Thyroid gland (tissue), 4 donors: ENCODE measurements at regions not wholly inside any gene's neighbourhood (a gene's known extent, or its start where the extent isn't known, plus 50 kb on each side); places are given as distances from the start of the nearest gene placed in this dataset.

Experiments
- DNase-seq, 2 donors: peaks; one replicate each; pipeline ENCODE4 v3.0.0-alpha.2; 2019
- H3K27ac ChIP-seq, 3 donors: fragments of 200-600 bp; sonication (generic); 1 replicate in 2 of 3; 2 replicates in 1 of 3; pipeline ENCODE4 v1.5.1; 2016 to 2019; ENCODE audit warnings: mild to moderate bottlenecking in 1 of 3, moderate library complexity in 1 of 3
- H3K27me3 ChIP-seq: fragments of 200-600 bp; sonication (generic); one replicate; pipeline ENCODE4 v1.5.1; 2019
- H3K36me3 ChIP-seq, 2 donors: fragments of 200-600 bp; sonication (generic); one replicate each; pipeline ENCODE4 v1.5.1; 2016 to 2019
- H3K4me1 ChIP-seq, 2 donors: fragments of 200-600 bp; sonication (generic); one replicate each; pipeline ENCODE4 v1.5.1; 2017 to 2019
- H3K4me3 ChIP-seq, 3 donors: fragments of 200-600 bp; sonication (generic); replicated peaks in 1 of 3; 1 replicate in 2 of 3; 2 replicates in 1 of 3; pipeline ENCODE4 v1.5.1; 2016; ENCODE audit warnings: mild to moderate bottlenecking in 1 of 3
- H3K9me3 ChIP-seq: fragments of 200-600 bp; sonication (generic); one replicate; pipeline ENCODE4 v1.5.1; 2017
- POLR2A ChIP-seq, 2 donors: fragments of 450-650 bp; IDR thresholded peaks; one replicate each; pipeline ENCODE4 v1.6.1; 2017; ENCODE audit warnings: antibody characterized with exemption in 2 of 2, mild to moderate bottlenecking in 2 of 2, moderate library complexity in 1 of 2
- WGBS, 2 donors: methylation state at CpG; one replicate each; pipeline ENCODE4 v1.1.5; 2017; 5-methylcytosine and 5-hydroxymethylcytosine counted together
- intact Hi-C: fragments of 100-400 bp; cut with DNase I; formaldehyde crosslinking; loops from one replicate; pipeline ENCODE4 v1.15.1; 2023
- TF ChIP-seq, protein P1 (sequence below), 6 experiments: fragments of 200-600 bp in 3 of 6; fragments of 450-650 bp in 3 of 6; sonication (generic) in 3 of 6; IDR thresholded peaks; one replicate each; pipeline ENCODE4 v1.5.1; 2016 to 2019; ENCODE audit warnings: antibody characterized with exemption in 6 of 6, mild to moderate bottlenecking in 2 of 6, inconsistent platforms in 1 of 6, moderate library complexity in 1 of 6

DNA sequence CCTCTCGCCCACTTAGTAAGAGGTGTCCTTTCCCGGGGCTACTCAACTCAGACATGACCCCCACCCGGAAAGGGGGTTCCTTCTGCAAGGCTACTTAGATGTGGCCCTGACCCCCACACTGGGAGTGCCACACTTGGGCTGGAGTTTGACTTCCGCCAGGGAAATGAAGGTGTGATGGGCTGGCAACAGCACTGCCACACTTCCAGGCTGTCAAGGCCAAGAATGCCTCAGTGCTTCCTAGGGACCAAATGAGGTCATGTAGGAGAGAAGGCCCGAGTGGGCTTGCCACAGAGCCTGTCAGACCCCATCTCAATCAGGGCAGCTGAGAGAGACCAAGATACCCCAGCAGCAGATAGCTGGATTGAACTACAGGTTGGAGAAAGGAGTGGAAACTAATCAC is 55.5 kb downstream of the DRD1 start:
- H3K36me3 ChIP-seq: no peaks in the 10 kb centered on the region
- intact Hi-C loops: no loop called here
- H3K27me3 ChIP-seq: no peaks in the 10 kb centered on the region
- H3K27ac ChIP-seq: no peak overlapping the region
- TF ChIP-seq, protein P1, sequence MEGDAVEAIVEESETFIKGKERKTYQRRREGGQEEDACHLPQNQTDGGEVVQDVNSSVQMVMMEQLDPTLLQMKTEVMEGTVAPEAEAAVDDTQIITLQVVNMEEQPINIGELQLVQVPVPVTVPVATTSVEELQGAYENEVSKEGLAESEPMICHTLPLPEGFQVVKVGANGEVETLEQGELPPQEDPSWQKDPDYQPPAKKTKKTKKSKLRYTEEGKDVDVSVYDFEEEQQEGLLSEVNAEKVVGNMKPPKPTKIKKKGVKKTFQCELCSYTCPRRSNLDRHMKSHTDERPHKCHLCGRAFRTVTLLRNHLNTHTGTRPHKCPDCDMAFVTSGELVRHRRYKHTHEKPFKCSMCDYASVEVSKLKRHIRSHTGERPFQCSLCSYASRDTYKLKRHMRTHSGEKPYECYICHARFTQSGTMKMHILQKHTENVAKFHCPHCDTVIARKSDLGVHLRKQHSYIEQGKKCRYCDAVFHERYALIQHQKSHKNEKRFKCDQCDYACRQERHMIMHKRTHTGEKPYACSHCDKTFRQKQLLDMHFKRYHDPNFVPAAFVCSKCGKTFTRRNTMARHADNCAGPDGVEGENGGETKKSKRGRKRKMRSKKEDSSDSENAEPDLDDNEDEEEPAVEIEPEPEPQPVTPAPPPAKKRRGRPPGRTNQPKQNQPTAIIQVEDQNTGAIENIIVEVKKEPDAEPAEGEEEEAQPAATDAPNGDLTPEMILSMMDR (IDR thresholded peaks at IDR 0.05): no peak
- TF ChIP-seq POLR2A (IDR thresholded peaks at IDR 0.05): no peak
- 73 to 84% methylated on average over 5 of the region's 5 CpGs for WGBS, 2 donors
- H3K9me3 ChIP-seq: no peaks in the 10 kb centered on the region
- no peak overlapping the region for H3K4me3 ChIP-seq
- DNase-seq: no peak
- no peaks in the 10 kb centered on the region for H3K4me1 ChIP-seq

DNA sequence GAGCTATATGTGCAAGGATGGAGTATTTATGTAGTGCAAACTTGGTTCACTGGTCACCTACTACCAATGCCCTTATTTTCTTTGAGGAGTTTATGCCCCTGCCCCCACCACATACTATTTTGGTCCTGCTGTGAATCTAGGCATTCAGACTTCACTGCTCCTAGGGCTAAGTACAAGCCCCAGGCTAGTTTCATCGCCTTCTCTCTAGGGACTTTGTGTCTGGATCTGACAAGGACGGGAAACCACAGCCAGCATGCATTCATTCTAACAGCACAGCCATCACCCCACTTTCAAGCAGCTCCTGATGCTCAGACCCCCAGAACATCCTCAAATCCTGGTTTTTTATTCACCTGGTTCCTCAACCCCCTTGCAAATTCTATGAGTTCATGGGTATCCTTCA is 56.8 kb downstream of the DRD1 start:
- Histone ChIP-seq H3K27ac (no peak overlapping the region), H3K9me3 (no peaks in the 10 kb centered on the region), H3K4me1 (no peaks in the 10 kb centered on the region), H3K36me3 (no peaks in the 10 kb centered on the region), H3K4me3 (no peak overlapping the region), H3K27me3 (no peaks in the 10 kb centered on the region)
- TF ChIP-seq POLR2A (IDR thresholded peaks at IDR 0.05): no peak
- TF ChIP-seq, protein P1 (IDR thresholded peaks at IDR 0.05): no peak
- DNase-seq: no peak
- intact Hi-C loops: no loop called here
- WGBS, 2 donors: 74 to 78% methylated on average over 2 of the region's 2 CpGs

DNA sequence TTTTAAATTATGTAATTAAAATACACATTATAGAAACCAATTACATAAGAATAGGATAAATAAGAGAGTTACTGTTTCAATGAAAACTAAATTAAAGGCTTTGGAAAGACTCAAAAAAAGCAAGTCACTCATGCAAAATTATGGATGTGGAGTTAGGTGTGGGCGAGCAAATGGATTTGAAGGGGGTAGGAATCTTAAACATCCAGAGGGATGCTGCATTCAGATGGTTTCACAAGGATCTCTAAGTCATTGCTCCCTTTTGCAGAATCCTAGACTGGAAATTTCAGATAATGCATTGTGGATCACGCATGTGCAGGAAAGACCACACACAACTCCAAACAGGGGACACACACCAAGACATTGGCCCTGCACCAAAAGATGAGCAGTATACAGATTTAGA is 57.5 kb downstream of the DRD1 start:
- no peaks in the 10 kb centered on the region for H3K36me3 ChIP-seq
- H3K9me3 ChIP-seq: no peaks in the 10 kb centered on the region
- intact Hi-C loops: no loop called here
- no peaks in the 10 kb centered on the region for H3K27me3 ChIP-seq
- no peak overlapping the region for H3K4me3 ChIP-seq
- no peaks in the 10 kb centered on the region for H3K4me1 ChIP-seq
- WGBS, 2 donors: 83 to 87% methylated on average over 2 of the region's 2 CpGs
- no peak overlapping the region for H3K27ac ChIP-seq
- DNase-seq: no peak
- TF ChIP-seq POLR2A (IDR thresholded peaks at IDR 0.05): no peak
- TF ChIP-seq, protein P1 (IDR thresholded peaks at IDR 0.05): no peak

DNA sequence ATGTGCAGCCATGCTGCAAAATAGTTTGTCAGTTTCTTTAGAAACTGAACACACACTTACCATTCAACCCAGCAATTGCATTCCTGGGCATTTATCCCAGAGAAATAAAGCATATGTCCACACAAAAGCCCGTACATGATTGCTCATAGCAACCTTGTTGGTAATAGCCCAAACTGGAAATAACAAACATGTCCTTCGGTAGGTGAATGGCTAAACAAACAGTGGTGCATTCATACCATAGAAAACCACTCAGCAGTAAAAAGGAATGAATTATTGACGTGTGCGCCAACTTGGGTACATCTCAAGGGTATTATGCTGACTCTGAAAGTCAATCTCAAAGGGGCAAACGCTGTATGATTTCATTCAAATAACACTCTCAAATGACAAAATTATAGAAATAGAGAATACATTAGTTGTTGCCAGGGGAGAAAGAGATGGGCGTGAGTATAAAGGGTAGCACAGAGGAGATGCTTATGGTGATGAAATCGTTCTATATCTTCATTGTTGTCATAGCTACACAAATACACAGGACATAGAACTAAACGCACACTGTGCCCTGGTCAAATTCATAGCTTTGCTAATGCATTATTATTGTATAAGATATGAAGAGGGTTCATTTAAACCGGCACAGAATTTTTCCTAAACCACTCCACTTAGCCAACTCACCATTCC is 58.2 kb downstream of the DRD1 start:
- WGBS, 2 donors: 47 to 59% methylated on average over 9 of the region's 9 CpGs
- no peaks in the 10 kb centered on the region for H3K36me3 ChIP-seq
- H3K27me3 ChIP-seq: no peaks in the 10 kb centered on the region
- no peak for DNase-seq
- no peaks in the 10 kb centered on the region for H3K4me1 ChIP-seq
- H3K27ac ChIP-seq: no peak overlapping the region
- H3K4me3 ChIP-seq: no peak overlapping the region
- no peak for TF ChIP-seq POLR2A (IDR thresholded peaks at IDR 0.05)
- TF ChIP-seq, protein P1 (IDR thresholded peaks at IDR 0.05): no peak
- no peaks in the 10 kb centered on the region for H3K9me3 ChIP-seq
- intact Hi-C loops: no loop called here

DNA sequence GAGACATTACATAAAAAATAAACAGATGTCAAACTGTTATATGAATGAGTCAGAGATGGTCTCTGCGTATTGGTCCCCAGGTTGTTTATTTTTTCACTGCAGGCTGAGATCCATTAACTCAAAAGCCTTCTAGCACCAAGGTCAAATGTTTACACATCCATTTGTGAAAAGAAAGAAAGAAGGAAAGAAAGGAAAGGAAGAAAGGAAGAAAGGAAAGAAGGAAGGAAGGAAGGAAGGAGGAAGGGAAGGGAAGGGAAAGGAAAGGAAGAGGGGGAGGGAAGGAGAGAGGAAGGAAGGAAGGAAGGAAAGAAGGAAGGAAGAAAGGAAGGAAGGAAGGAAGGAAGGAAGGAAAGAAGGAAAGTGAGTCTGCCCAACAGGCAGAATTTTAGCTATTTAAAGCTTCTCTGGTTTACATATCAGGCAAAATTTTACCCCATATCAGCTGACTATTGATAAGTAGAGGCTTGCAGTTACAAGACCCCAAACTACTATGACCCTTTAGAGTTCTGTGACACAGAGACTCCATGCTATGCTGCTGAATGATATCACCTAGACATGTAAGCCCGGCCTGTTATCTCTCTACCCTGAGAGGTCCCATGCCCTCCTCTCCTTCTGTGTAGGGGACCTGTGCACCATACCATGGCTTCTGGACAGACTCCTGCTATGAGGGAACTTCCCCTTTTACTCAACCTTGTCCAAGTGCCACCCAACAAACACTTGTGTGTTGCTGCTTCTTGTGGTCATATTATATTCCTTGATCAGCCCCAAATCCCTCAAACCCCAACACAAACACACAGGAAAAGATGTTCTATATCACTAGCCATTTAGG is 59.0 kb downstream of the DRD1 start:
- Histone ChIP-seq H3K27ac (no peak overlapping the region), H3K27me3 (no peaks in the 10 kb centered on the region), H3K4me3 (no peak overlapping the region), H3K4me1 (no peaks in the 10 kb centered on the region), H3K9me3 (no peaks in the 10 kb centered on the region), H3K36me3 (no peaks in the 10 kb centered on the region)
- intact Hi-C loops: no loop called here
- 69 to 79% methylated on average over 2 of the region's 2 CpGs for WGBS, 2 donors
- DNase-seq: no peak
- TF ChIP-seq, protein P1 (IDR thresholded peaks at IDR 0.05): no peak
- no peak for TF ChIP-seq POLR2A (IDR thresholded peaks at IDR 0.05)
